Lower leg skin (tissue), 3 donors: ENCODE measurements at regions not wholly inside any gene's neighbourhood (a gene's known extent, or its start where the extent isn't known, plus 50 kb on each side); places are given as distances from the start of the nearest gene placed in this dataset.

ENCODE experiments used
- CTCF ChIP-seq, 3 donors: fragments of 450-650 bp; IDR thresholded peaks; one replicate each; pipeline ENCODE4 v1.5.1; 2016; ENCODE audit warnings: antibody characterized with exemption in 3 of 3, mild to moderate bottlenecking in 3 of 3, moderate library complexity in 2 of 3
- POLR2A ChIP-seq, 2 donors: fragments of 450-650 bp; IDR thresholded peaks; one replicate each; pipeline ENCODE4 v1.6.1; 2016 to 2017; ENCODE audit warnings: antibody characterized with exemption in 2 of 2, mild to moderate bottlenecking in 1 of 2, moderate library complexity in 1 of 2

GRCh38 chr11:116375221-116375620 lies 397.6 kb downstream of the BUD13 start:
- TF ChIP-seq CTCF (IDR thresholded peaks at IDR 0.05) (no peak), POLR2A (IDR thresholded peaks at IDR 0.05) (no peak)
